Endothelial cell of umbilical vein (primary cell): ENCODE measurements at regions not wholly inside any gene's neighbourhood (a gene's known extent, or its start where the extent isn't known, plus 50 kb on each side); places are given as distances from the start of the nearest gene placed in this dataset.

Source experiments
- BruUV-seq: library from RNA; stranded (reverse); fragments of 400-500 nt; replicated peaks from 2 replicates; lab custom pipeline; 2021; lab: Mats Ljungman, UMichigan
- CTCF ChIA-PET: fragments of 300-600, 350-600 bp; sonication (Branson Sonifier 250); formaldehyde crosslinking; loops from one replicate; lab custom pipeline; 2021; ENCODE audit warnings: antibody characterized with exemption, inconsistent platforms; lab: Charles Lee
- POLR2A ChIA-PET: fragments of 300-600, 350-600 bp; sonication (Branson Sonifier 250); formaldehyde crosslinking; loops from one replicate; lab custom pipeline; 2021; ENCODE audit warnings: antibody characterized with exemption, inconsistent platforms; lab: Charles Lee
- DNase-seq: peaks from one replicate; pipeline ENCODE4 v3.0.0-alpha.2; 2011; ENCODE audit warnings: low read depth, low spot score
- FAIRE-seq: peaks from 2 replicates; lab custom pipeline; 2011; peaks lifted over from hg19 to GRCh38; lab: Jason Lieb, UNC
- H2AFZ ChIP-seq: 2 replicates; pipeline ENCODE4 v1.6.0; 2012; ENCODE audit warnings: low read depth, low read length, control low read depth, inconsistent platforms
- H3K27ac ChIP-seq: 2 replicates; pipeline ENCODE4 v1.5.1; 2011; ENCODE audit warnings: low read depth, mild to moderate bottlenecking, control low read depth, low read length, moderate library complexity; ENCODE audit not compliant: insufficient read depth
- H3K27me3 ChIP-seq, 2 experiments: 2 replicates each; pipeline versions ENCODE4 v1.6.0 to v1.6.1; 2011; ENCODE audit warnings: low read length in 2 of 2, mixed read lengths in 1 of 2; ENCODE audit not compliant: control insufficient read depth in 2 of 2, insufficient read depth in 2 of 2
- H3K36me3 ChIP-seq, 2 experiments: 2 replicates in 1 of 2; 3 replicates in 1 of 2; pipeline ENCODE4 v1.5.1; 2011; ENCODE audit warnings: low read length in 2 of 2, mild to moderate bottlenecking in 1 of 2, moderate library complexity in 1 of 2; ENCODE audit not compliant: control insufficient read depth in 2 of 2, insufficient read depth in 2 of 2; ENCODE audit errors: extremely low read depth in 1 of 2
- H3K4me1 ChIP-seq: 3 replicates; pipeline ENCODE4 v1.5.1; 2011; ENCODE audit warnings: mild to moderate bottlenecking, low read length; ENCODE audit not compliant: control insufficient read depth, insufficient read depth; ENCODE audit errors: extremely low read depth
- H3K4me2 ChIP-seq: 2 replicates; pipeline ENCODE4 v1.6.1; 2011; ENCODE audit warnings: low read length, control low read depth, mixed read lengths; ENCODE audit not compliant: insufficient read depth
- H3K4me3 ChIP-seq, 3 experiments: fragments of 200-600 bp in 1 of 3; sonication (generic), shearing (Covaris generic) in 1 of 3; replicated peaks in 1 of 3; 2 replicates each; pipeline ENCODE4 v1.5.1; 2011 to 2016; ENCODE audit warnings: control low read depth in 3 of 3, low read length in 3 of 3, mild to moderate bottlenecking in 2 of 3, inconsistent platforms in 1 of 3, low read depth in 1 of 3, moderate library complexity in 1 of 3; ENCODE audit not compliant: insufficient read depth in 1 of 3
- H3K79me2 ChIP-seq: 2 replicates; pipeline ENCODE4 v1.6.0; 2012; ENCODE audit warnings: low read length, inconsistent platforms; ENCODE audit not compliant: control insufficient read depth, insufficient read depth
- H3K9ac ChIP-seq: replicated peaks from 2 replicates; pipeline ENCODE3; 2011; ENCODE audit warnings: low read length, control low read depth; ENCODE audit not compliant: insufficient read depth; ENCODE audit errors: extremely low read depth
- H3K9me1 ChIP-seq: replicated peaks from 3 replicates; pipeline ENCODE4 v1.6.0; 2011; ENCODE audit warnings: mild to moderate bottlenecking, low read length; ENCODE audit not compliant: control insufficient read depth, insufficient read depth; ENCODE audit errors: extremely low read depth
- H3K9me3 ChIP-seq: replicated peaks from 2 replicates; pipeline ENCODE4 v1.5.1; 2012; ENCODE audit warnings: low read length, inconsistent platforms; ENCODE audit not compliant: control insufficient read depth, insufficient read depth
- H4K20me1 ChIP-seq: replicated peaks from 2 replicates; pipeline ENCODE3; 2011; ENCODE audit warnings: mild to moderate bottlenecking, low read length; ENCODE audit not compliant: control insufficient read depth, insufficient read depth; ENCODE audit errors: extremely low read depth
- EZH2 ChIP-seq: IDR thresholded peaks from 2 replicates; pipeline ENCODE4 v1.6.1; 2012; ENCODE audit warnings: borderline replicate concordance, low read depth, mild to moderate bottlenecking, moderate library complexity, low read length, inconsistent platforms; ENCODE audit not compliant: severe bottlenecking
- FOS ChIP-seq: IDR thresholded peaks from 2 replicates; pipeline ENCODE4 v1.6.1; 2011; ENCODE audit warnings: mild to moderate bottlenecking, low read length, moderate library complexity, borderline replicate concordance; ENCODE audit not compliant: insufficient read depth
- GATA2 ChIP-seq: IDR thresholded peaks from 2 replicates; pipeline ENCODE4 v1.7.0; 2011; ENCODE audit warnings: low read depth, mild to moderate bottlenecking, moderate library complexity, mixed read lengths, low read length; ENCODE audit not compliant: insufficient read length, insufficient read depth
- JUN ChIP-seq: IDR thresholded peaks from 2 replicates; pipeline ENCODE4 v1.6.1; 2011; ENCODE audit warnings: borderline replicate concordance, low read depth; ENCODE audit not compliant: insufficient read length, insufficient read depth
- MAX ChIP-seq: IDR thresholded peaks from 2 replicates; pipeline ENCODE4 v1.6.1; 2011; ENCODE audit not compliant: insufficient read depth, insufficient read length
- MYC ChIP-seq: IDR thresholded peaks from one replicate; pipeline ENCODE4 v1.6.1; 2011; ENCODE audit warnings: mild to moderate bottlenecking, low read depth, low read length
- POLR2A ChIP-seq: IDR thresholded peaks from 2 replicates; pipeline ENCODE4 v1.6.1; 2012; ENCODE audit warnings: low read depth, mild to moderate bottlenecking, control low read depth, low read length
- POLR2AphosphoS5 ChIP-seq: IDR thresholded peaks from 2 replicates; pipeline ENCODE4 v1.6.1; 2012; ENCODE audit warnings: low read depth, mild to moderate bottlenecking, control low read depth, low read length, moderate library complexity; ENCODE audit not compliant: insufficient read depth
- dilution Hi-C: fragments of 300-500 bp; cut with MboI; formaldehyde crosslinking; loops from one replicate; pipeline ENCODE4 v1.15.0; 2019; ENCODE audit warnings: low sequenced_read_pairs; ENCODE audit not compliant: extremely low pct_ligation_motif_present
- intact Hi-C: fragments of 100-400 bp; cut with micrococcal nuclease; formaldehyde crosslinking; loops from one replicate; pipeline ENCODE4 v1.10.0; 2022
- TF ChIP-seq, protein P1 (sequence below), 2 donors: IDR thresholded peaks; 1 replicate in 1 of 2; 2 replicates in 1 of 2; pipeline ENCODE4 v1.5.1; 2011; ENCODE audit warnings: low read length in 2 of 2, mild to moderate bottlenecking in 2 of 2, moderate library complexity in 2 of 2, control low read depth in 1 of 2, inconsistent platforms in 1 of 2, low read depth in 1 of 2; ENCODE audit not compliant: insufficient read depth in 1 of 2; ENCODE audit errors: extremely low read depth in 1 of 2

GRCh38 chr3:189410522-189410921, 220.7 kb upstream of the TP63 start:
- BruUV-seq = no TSS peak
- H3K27me3 ChIP-seq = no peaks in the 10 kb centered on the region

More at GRCh38 chr3:189410522-189410921, 220.7 kb upstream of the TP63 start:
- CTCF ChIA-PET = no interaction called here
- dilution Hi-C loops = no loop called here
- no peak for TF ChIP-seq GATA2
- TF ChIP-seq POLR2A = no peak
- no peak for TF ChIP-seq POLR2AphosphoS5
- no peak for TF ChIP-seq EZH2
- TF ChIP-seq FOS = no peak
- TF ChIP-seq, protein P1, sequence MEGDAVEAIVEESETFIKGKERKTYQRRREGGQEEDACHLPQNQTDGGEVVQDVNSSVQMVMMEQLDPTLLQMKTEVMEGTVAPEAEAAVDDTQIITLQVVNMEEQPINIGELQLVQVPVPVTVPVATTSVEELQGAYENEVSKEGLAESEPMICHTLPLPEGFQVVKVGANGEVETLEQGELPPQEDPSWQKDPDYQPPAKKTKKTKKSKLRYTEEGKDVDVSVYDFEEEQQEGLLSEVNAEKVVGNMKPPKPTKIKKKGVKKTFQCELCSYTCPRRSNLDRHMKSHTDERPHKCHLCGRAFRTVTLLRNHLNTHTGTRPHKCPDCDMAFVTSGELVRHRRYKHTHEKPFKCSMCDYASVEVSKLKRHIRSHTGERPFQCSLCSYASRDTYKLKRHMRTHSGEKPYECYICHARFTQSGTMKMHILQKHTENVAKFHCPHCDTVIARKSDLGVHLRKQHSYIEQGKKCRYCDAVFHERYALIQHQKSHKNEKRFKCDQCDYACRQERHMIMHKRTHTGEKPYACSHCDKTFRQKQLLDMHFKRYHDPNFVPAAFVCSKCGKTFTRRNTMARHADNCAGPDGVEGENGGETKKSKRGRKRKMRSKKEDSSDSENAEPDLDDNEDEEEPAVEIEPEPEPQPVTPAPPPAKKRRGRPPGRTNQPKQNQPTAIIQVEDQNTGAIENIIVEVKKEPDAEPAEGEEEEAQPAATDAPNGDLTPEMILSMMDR (IDR thresholded peaks at IDR 0.05; ENCODE audit: extremely low read depth in 1 of 2, insufficient read depth in 1 of 2, low read depth in 1 of 2, low read length in 2 of 2) = no peak
- no peak for TF ChIP-seq MYC
- TF ChIP-seq JUN = no peak
- no peak for TF ChIP-seq MAX
- H2AFZ ChIP-seq = no peak overlapping the region
- no peak overlapping the region for H3K4me3 ChIP-seq
- no peak overlapping the region for H3K9ac ChIP-seq
- H3K9me3 ChIP-seq = no peaks in the 10 kb centered on the region
- intact Hi-C loops = no loop called here
- no peak overlapping the region for H3K27ac ChIP-seq
- FAIRE-seq = no peak
- no peak overlapping the region for H3K4me2 ChIP-seq
- no peaks in the 10 kb centered on the region for H3K79me2 ChIP-seq
- H4K20me1 ChIP-seq = no peaks in the 10 kb centered on the region
- no peaks in the 10 kb centered on the region for H3K9me1 ChIP-seq
- no peaks in the 10 kb centered on the region for H3K4me1 ChIP-seq
- DNase-seq = no peak
- POLR2A ChIA-PET = no interaction called here
- no peaks in the 10 kb centered on the region for H3K36me3 ChIP-seq
